IMR-90 (cell line): ENCODE measurements at regions not wholly inside any gene's neighbourhood (a gene's known extent, or its start where the extent isn't known, plus 50 kb on each side); places are given as distances from the start of the nearest gene placed in this dataset.

Experiments used
- ATAC-seq: fragments of 200-7000 bp; cut with Tn5 transposase; 2 replicates; pipeline ENCODE4 v1.9.1; 2020; ENCODE audit warnings: low read depth, mild to moderate bottlenecking, moderate library complexity
- BruUV-seq: library from RNA; stranded (reverse); fragments of 400-500 nt; replicated peaks from 2 replicates; lab custom pipeline; 2021; lab: Mats Ljungman, UMichigan
- CTCF ChIA-PET: fragments of 300-600 bp; formaldehyde crosslinking; extraction: SDS; loops from one replicate; lab custom pipeline; 2021; ENCODE audit warnings: antibody characterized with exemption; lab: Yijun Ruan, JAX
- POLR2A ChIA-PET: fragments of 300-600 bp; sonication (Branson Sonifier 250); formaldehyde crosslinking; loops from one replicate; lab custom pipeline; 2022; ENCODE audit warnings: antibody characterized with exemption; ENCODE audit not compliant: unreplicated experiment; lab: Charles Lee
- DNase-seq: peaks from one replicate; pipeline ENCODE4 v3.0.0; 2013
- H2AFZ ChIP-seq: replicated peaks from 2 replicates; pipeline ENCODE3; 2013; ENCODE audit warnings: low read length, mild to moderate bottlenecking; ENCODE audit not compliant: poor library complexity
- H2AK5ac ChIP-seq: 2 replicates; pipeline ENCODE4 v1.6.1; 2013; ENCODE audit warnings: low read depth, low read length, inconsistent platforms
- H2AK9ac ChIP-seq: replicated peaks from 2 replicates; pipeline ENCODE3; 2013; ENCODE audit warnings: mild to moderate bottlenecking, low read depth, low read length, moderate library complexity; ENCODE audit not compliant: poor library complexity
- H2BK120ac ChIP-seq: 2 replicates; pipeline ENCODE4 v1.6.1; 2013; ENCODE audit warnings: low read depth, low read length, inconsistent platforms
- H2BK15ac ChIP-seq: 3 replicates; pipeline ENCODE4 v1.6.1; 2013; ENCODE audit warnings: low read depth, low read length, inconsistent platforms
- H2BK20ac ChIP-seq: 2 replicates; pipeline ENCODE4 v1.6.1; 2013; ENCODE audit warnings: low read depth, mild to moderate bottlenecking, inconsistent platforms, low read length, moderate library complexity
- H2BK5ac ChIP-seq: 2 replicates; pipeline ENCODE4 v1.6.1; 2013; ENCODE audit warnings: mild to moderate bottlenecking, low read depth, low read length, inconsistent platforms; ENCODE audit not compliant: poor library complexity, severe bottlenecking
- H3K14ac ChIP-seq: replicated peaks from 2 replicates; pipeline ENCODE4 v1.6.1; 2013; ENCODE audit warnings: low read depth, low read length, inconsistent platforms
- H3K18ac ChIP-seq: 2 replicates; pipeline ENCODE4 v1.6.1; 2013; ENCODE audit warnings: low read depth, low read length, control low read depth
- H3K23ac ChIP-seq: 2 replicates; pipeline ENCODE4 v1.6.1; 2013; ENCODE audit warnings: low read depth, low read length, inconsistent platforms
- H3K27ac ChIP-seq: 2 replicates; pipeline ENCODE4 v1.5.1; 2013; ENCODE audit warnings: mild to moderate bottlenecking, control low read depth, low read length; ENCODE audit not compliant: insufficient read depth
- H3K27me3 ChIP-seq: 2 replicates; pipeline ENCODE4 v1.6.1; 2013; ENCODE audit warnings: low read length; ENCODE audit not compliant: control insufficient read depth, insufficient read depth
- H3K36me3 ChIP-seq: 2 replicates; pipeline ENCODE4 v1.6.1; 2013; ENCODE audit warnings: low read length, mixed read lengths; ENCODE audit not compliant: control insufficient read depth, insufficient read depth
- H3K4ac ChIP-seq: 2 replicates; pipeline ENCODE4 v1.6.1; 2013; ENCODE audit warnings: low read depth, low read length, inconsistent platforms
- H3K4me1 ChIP-seq: 2 replicates; pipeline ENCODE4 v1.6.1; 2013; ENCODE audit warnings: low read length, mixed read lengths; ENCODE audit not compliant: control insufficient read depth, insufficient read depth
- H3K4me2 ChIP-seq: 2 replicates; pipeline ENCODE4 v1.6.1; 2013; ENCODE audit warnings: low read depth, mild to moderate bottlenecking, control low read depth, low read length, moderate library complexity
- H3K4me3 ChIP-seq: 2 replicates; pipeline ENCODE4 v1.5.1; 2013; ENCODE audit warnings: low read depth, mild to moderate bottlenecking, control low read depth, low read length, moderate library complexity; ENCODE audit not compliant: insufficient read depth
- H3K56ac ChIP-seq: 2 replicates; pipeline ENCODE4 v1.6.1; 2013; ENCODE audit warnings: low read length, inconsistent platforms; ENCODE audit not compliant: insufficient read depth; ENCODE audit errors: extremely low read depth
- H3K79me1 ChIP-seq, 2 experiments: 2 replicates each; pipeline ENCODE4 v1.6.1; 2013; ENCODE audit warnings: low read length in 2 of 2, inconsistent platforms in 1 of 2, low read depth in 1 of 2
- H3K9ac ChIP-seq: 2 replicates; pipeline ENCODE4 v1.6.1; 2013; ENCODE audit warnings: low read depth, low read length, control low read depth
- H3K9me1 ChIP-seq: 2 replicates; pipeline ENCODE4 v1.6.1; 2013; ENCODE audit warnings: low read length, inconsistent platforms; ENCODE audit not compliant: insufficient read depth
- H3K9me3 ChIP-seq: 2 replicates; pipeline ENCODE4 v1.6.1; 2013; ENCODE audit warnings: low read length; ENCODE audit not compliant: control insufficient read depth, insufficient read depth
- H4K20me1 ChIP-seq: 2 replicates; pipeline ENCODE4 v1.6.1; 2013; ENCODE audit warnings: low read length, inconsistent platforms; ENCODE audit not compliant: insufficient read depth
- H4K5ac ChIP-seq: 2 replicates; pipeline ENCODE4 v1.6.1; 2013; ENCODE audit warnings: mild to moderate bottlenecking, low read depth, low read length, control low read depth
- H4K8ac ChIP-seq, 2 experiments: 2 replicates each; pipeline ENCODE4 v1.6.1; 2013; ENCODE audit warnings: low read depth in 2 of 2, low read length in 2 of 2, control low read depth in 1 of 2, inconsistent platforms in 1 of 2
- H4K91ac ChIP-seq: 2 replicates; pipeline ENCODE4 v1.6.1; 2013; ENCODE audit warnings: low read depth, low read length, inconsistent platforms; ENCODE audit not compliant: insufficient read depth
- BHLHE40 ChIP-seq: fragments of 150-350 bp; IDR thresholded peaks from 2 replicates; pipeline ENCODE4 v1.6.1; 2016; ENCODE audit warnings: mild to moderate bottlenecking, low read depth, low read length
- CEBPB ChIP-seq: IDR thresholded peaks from 2 replicates; pipeline ENCODE4 v1.6.1; 2012; ENCODE audit warnings: low read depth, low read length, improper control_type of control experiment
- CHD1 ChIP-seq: IDR thresholded peaks from 2 replicates; pipeline ENCODE4 v1.6.1; 2012; ENCODE audit warnings: low read depth, low read length, improper control_type of control experiment
- CTCF ChIP-seq: conservative IDR thresholded peaks from 2 replicates; pipeline ENCODE4 v1.5.1; 2012; ENCODE audit warnings: mild to moderate bottlenecking, low read depth, low read length, improper control_type of control experiment
- ELK1 ChIP-seq: fragments of 150-350 bp; IDR thresholded peaks from 2 replicates; pipeline ENCODE4 v1.6.1; 2016; ENCODE audit warnings: low read depth, mild to moderate bottlenecking, low read length, moderate library complexity, borderline replicate concordance
- FOS ChIP-seq: fragments of 150-350 bp; IDR thresholded peaks from 2 replicates; pipeline ENCODE4 v1.6.1; 2016; ENCODE audit warnings: low read depth, low read length
- MAFK ChIP-seq: IDR thresholded peaks from 2 replicates; pipeline ENCODE4 v1.6.1; 2012; ENCODE audit warnings: low read depth, low read length, improper control_type of control experiment
- MAZ ChIP-seq: IDR thresholded peaks from 2 replicates; pipeline ENCODE4 v1.6.1; 2012; ENCODE audit warnings: low read depth, mild to moderate bottlenecking, low read length, improper control_type of control experiment, moderate library complexity, borderline replicate concordance
- MXI1 ChIP-seq: IDR thresholded peaks from 2 replicates; pipeline ENCODE4 v1.6.1; 2012; ENCODE audit warnings: low read depth, mild to moderate bottlenecking, low read length, moderate library complexity, borderline replicate concordance
- NFE2L2 ChIP-seq: fragments of 150-350 bp; IDR thresholded peaks from 2 replicates; pipeline ENCODE4 v1.6.1; 2016; ENCODE audit warnings: low read depth, mild to moderate bottlenecking, low read length
- POLR2A ChIP-seq: IDR thresholded peaks from 2 replicates; pipeline ENCODE4 v1.6.1; 2012; ENCODE audit warnings: mild to moderate bottlenecking, low read depth, low read length
- RAD21 ChIP-seq: IDR thresholded peaks from 2 replicates; pipeline ENCODE4 v1.6.1; 2012; ENCODE audit warnings: low read length, improper control_type of control experiment
- RCOR1 ChIP-seq: IDR thresholded peaks from 2 replicates; pipeline ENCODE4 v1.6.1; 2012; ENCODE audit warnings: mild to moderate bottlenecking, low read length, improper control_type of control experiment; ENCODE audit not compliant: insufficient replicate concordance
- RFX5 ChIP-seq: IDR thresholded peaks from 2 replicates; pipeline ENCODE4 v1.8.0; 2012; ENCODE audit warnings: low read depth, mild to moderate bottlenecking, low read length, moderate library complexity
- SMC3 ChIP-seq: fragments of 150-350 bp; IDR thresholded peaks from 2 replicates; pipeline ENCODE4 v1.6.1; 2016; ENCODE audit warnings: low read depth, mild to moderate bottlenecking, antibody characterized with exemption, low read length, moderate library complexity
- USF2 ChIP-seq: fragments of 150-350 bp; IDR thresholded peaks from 2 replicates; pipeline ENCODE4 v1.6.1; 2017; ENCODE audit warnings: mild to moderate bottlenecking, antibody characterized with exemption, low read length, low read depth
- WGBS, 2 experiments: methylation state at CpG; one replicate each; pipeline versions ENCODE4 v1.1.5 to v1.1.7; 2013; ENCODE audit warnings: missing lambda C conversion rate in 2 of 2; ENCODE audit not compliant: insufficient read length in 1 of 2; ENCODE audit errors: extremely low coverage in 2 of 2; 5-methylcytosine and 5-hydroxymethylcytosine counted together
- dilution Hi-C: fragments of 300-500 bp; cut with HindIII; formaldehyde crosslinking; loops from one replicate; pipeline ENCODE4 v1.14.3; 2018; ENCODE audit warnings: low sequenced_read_pairs; ENCODE audit not compliant: unreplicated experiment
- in situ Hi-C: fragments of 300-500 bp; cut with MboI; formaldehyde crosslinking; loops from 3 replicates; pipeline ENCODE4 v1.14.3; 2019; ENCODE audit warnings: low sequenced_read_pairs, inconsistent platforms, mixed read lengths
- intact Hi-C: fragments of 100-400 bp; cut with micrococcal nuclease; formaldehyde crosslinking; loops from 2 replicates; pipeline ENCODE4 v1.10.0; 2022

- no TSS peak for BruUV-seq
These were observed 215.2 kb upstream of the SIX2 start for GRCh38 chr2:45224321-45224992.

More at GRCh38 chr2:45224321-45224992, 215.2 kb upstream of the SIX2 start:
- Histone ChIP-seq H3K9ac (no peak overlapping the region), H4K5ac (no peak overlapping the region), H3K4me2 (no peak overlapping the region), H4K91ac (no peak overlapping the region), H2AK9ac (no peak overlapping the region), H3K14ac (no peak overlapping the region), H3K56ac (no peak overlapping the region), H3K27me3 (peaks cover 45% of the 10 kb centered on the region), H2AFZ (peak overlapping the region; percentile 36), H3K4me3 (no peak overlapping the region), H3K4ac (no peak overlapping the region), H3K9me1 (no peaks in the 10 kb centered on the region; the same call in 1 of the 2 replicates), H3K79me1 (no peaks in the 10 kb centered on the region), H3K23ac (no peak overlapping the region), H2BK120ac (no peak overlapping the region), H3K9me3 (peaks cover 5% of the 10 kb centered on the region; the same call in 1 of the 2 replicates), H4K8ac (no peak overlapping the region), H2BK15ac (no peak overlapping the region), H3K27ac (no peak overlapping the region), H2BK5ac (no peak overlapping the region), H3K36me3 (no peaks in the 10 kb centered on the region), H3K18ac (no peak overlapping the region), H3K4me1 (no peaks in the 10 kb centered on the region), H4K20me1 (no peaks in the 10 kb centered on the region; the same call in 1 of the 2 replicates), H2AK5ac (no peak overlapping the region), H2BK20ac (no peak overlapping the region)
- DNase-seq (no peak), ATAC-seq (no peak)
- CTCF ChIA-PET, result interaction anchor here (1.4 kb wide), 1 partner anchor 11 kb away, joined by 3 read pairs; no protein-coding TSS in a partner anchor
- WGBS, 2 experiments, result 67% methylated on average over 1 of the region's 13 CpGs; no CpG with 5 or more reads in 1 of the 2 experiments
- intact Hi-C loops (no loop called here), in situ Hi-C loops (no loop called here), dilution Hi-C loops (no loop called here)
- no peak for TF ChIP-seq RCOR1
- no peak for TF ChIP-seq MXI1
- no peak for TF ChIP-seq ELK1
- no peak for TF ChIP-seq MAZ
- no peak for TF ChIP-seq FOS
- TF ChIP-seq CHD1, result no peak
- no peak for TF ChIP-seq RFX5
- TF ChIP-seq CEBPB, result no peak
- TF ChIP-seq MAFK, result no peak
- TF ChIP-seq SMC3, result no peak
- no peak for TF ChIP-seq USF2
- TF ChIP-seq POLR2A, result no peak
- TF ChIP-seq NFE2L2, result no peak
- no peak for TF ChIP-seq RAD21
- TF ChIP-seq BHLHE40, result no peak
- no peak for TF ChIP-seq CTCF
- POLR2A ChIA-PET, result no interaction called here
